GM12878 (cell line): ENCODE measurements at regions not wholly inside any gene's neighbourhood (a gene's known extent, or its start where the extent isn't known, plus 50 kb on each side); places are given as distances from the start of the nearest gene placed in this dataset.

Experiments used
- ATAC-seq: fragments of 200-7000 bp; cut with Tn5 transposase; 3 replicates; pipeline ENCODE4 v1.9.1; 2020; ENCODE audit warnings: mild to moderate bottlenecking, moderate library complexity
- BruUV-seq: library from RNA; stranded (reverse); fragments of 400-500 nt; replicated peaks from 2 replicates; lab custom pipeline; 2021; lab: Mats Ljungman, UMichigan
- CTCF ChIA-PET: fragments of 300-600 bp; sonication (Branson Sonifier 250); formaldehyde crosslinking; extraction: SDS; loops from one replicate; lab custom pipeline; 2021; ENCODE audit warnings: inconsistent platforms; lab: Yijun Ruan, JAX
- POLR2A ChIA-PET: fragments of 350-600 bp; formaldehyde crosslinking; extraction: SDS; loops from one replicate; lab custom pipeline; 2021; ENCODE audit warnings: inconsistent platforms; lab: Charles Lee
- RAD21 ChIA-PET: fragments of 300-600 bp; sonication (Branson Sonifier 250); formaldehyde crosslinking; loops from one replicate; lab custom pipeline; 2023; ENCODE audit warnings: antibody characterized with exemption; ENCODE audit not compliant: unreplicated experiment; lab: Charles Lee
- SMC1A ChIA-PET: fragments of 300-600 bp; sonication (Branson Sonifier 250); formaldehyde crosslinking; loops from one replicate; lab custom pipeline; 2023; ENCODE audit not compliant: unreplicated experiment, uncharacterized antibody; lab: Charles Lee
- DNase-seq: peaks from one replicate; pipeline ENCODE4 v3.0.0-alpha.2; 2011; ENCODE audit warnings: low read depth, low spot score
- FAIRE-seq: peaks from 3 replicates; lab custom pipeline; 2011; peaks lifted over from hg19 to GRCh38; lab: Jason Lieb, UNC
- H2AFZ ChIP-seq: 2 replicates; pipeline ENCODE4 v1.6.0; 2011; ENCODE audit warnings: low read depth, low read length, control low read depth; ENCODE audit not compliant: control insufficient read depth
- H3K27ac ChIP-seq: 2 replicates; pipeline ENCODE4 v1.5.1; 2011; ENCODE audit warnings: control low read depth; ENCODE audit not compliant: control insufficient read depth, insufficient read depth
- H3K27me3 ChIP-seq, 2 experiments: replicated peaks in 1 of 2; 2 replicates each; pipeline versions ENCODE4 v1.6.0 to v1.6.1; 2011; ENCODE audit warnings: low read length in 1 of 2; ENCODE audit not compliant: control insufficient read depth in 2 of 2, insufficient read depth in 2 of 2
- H3K36me3 ChIP-seq, 2 experiments: 2 replicates each; pipeline ENCODE4 v1.5.1; 2011; ENCODE audit warnings: low read length in 1 of 2; ENCODE audit not compliant: control insufficient read depth in 2 of 2, insufficient read depth in 2 of 2
- H3K4me1 ChIP-seq: 2 replicates; pipeline ENCODE4 v1.6.1; 2011; ENCODE audit warnings: mild to moderate bottlenecking, low read length, moderate library complexity, mixed read lengths; ENCODE audit not compliant: control insufficient read depth, insufficient read depth
- H3K4me2 ChIP-seq: 2 replicates; pipeline ENCODE4 v1.6.0; 2011; ENCODE audit warnings: control low read depth; ENCODE audit not compliant: control insufficient read depth, insufficient read depth
- H3K4me3 ChIP-seq: fragments of 200-600 bp; sonication (generic); 2 replicates; pipeline ENCODE4 v1.5.1; 2016
- H3K79me2 ChIP-seq: 2 replicates; pipeline ENCODE4 v1.6.0; 2011; ENCODE audit warnings: low read length; ENCODE audit not compliant: control insufficient read depth, insufficient read depth
- H3K9ac ChIP-seq: 2 replicates; pipeline ENCODE4 v1.8.0; 2011; ENCODE audit warnings: low read length, control low read depth, mixed read lengths; ENCODE audit not compliant: control insufficient read depth, insufficient read depth
- H3K9me3 ChIP-seq: replicated peaks from 3 replicates; pipeline ENCODE4 v1.5.1; 2011; ENCODE audit warnings: mild to moderate bottlenecking, low read length; ENCODE audit not compliant: control insufficient read depth, insufficient read depth
- H4K20me1 ChIP-seq: 2 replicates; pipeline ENCODE4 v1.6.0; 2011; ENCODE audit not compliant: control insufficient read depth, insufficient read depth
- ASH2L ChIP-seq: fragments of 300-600, 200-600 bp; sonication (generic); IDR thresholded peaks from 2 replicates; pipeline ENCODE4 v1.6.1; 2017; ENCODE audit warnings: low read depth, mild to moderate bottlenecking, borderline replicate concordance
- GATAD2B ChIP-seq: fragments of 450-650 bp; conservative IDR thresholded peaks from 2 replicates; pipeline ENCODE4 v1.6.1; 2017; ENCODE audit warnings: low read depth, mild to moderate bottlenecking, moderate library complexity
- MLLT1 ChIP-seq: fragments of 450-650 bp; IDR thresholded peaks from 2 replicates; pipeline ENCODE4 v1.6.1; 2016; ENCODE audit warnings: mild to moderate bottlenecking
- PBX3 ChIP-seq: IDR thresholded peaks from 2 replicates; pipeline ENCODE4 v1.6.1; 2011; ENCODE audit warnings: mild to moderate bottlenecking, low read depth, low read length, moderate library complexity; ENCODE audit not compliant: insufficient replicate concordance
- POU2F2 ChIP-seq: IDR thresholded peaks from 3 replicates; pipeline ENCODE4 v1.6.1; 2011; ENCODE audit warnings: low read depth, mild to moderate bottlenecking, low read length, borderline replicate concordance
- RBBP5 ChIP-seq: fragments of 200-600 bp; sonication (generic); conservative IDR thresholded peaks from 2 replicates; pipeline ENCODE4 v1.6.1; 2016
- SREBF1 ChIP-seq: IDR thresholded peaks from 2 replicates; pipeline ENCODE4 v1.6.1; 2012; ENCODE audit warnings: mild to moderate bottlenecking, low read length
- ZNF274 ChIP-seq: IDR thresholded peaks from one replicate; pipeline ENCODE4 v1.8.0; 2011; ENCODE audit not compliant: insufficient read length, insufficient read depth
- WGBS: methylation state at CpG from one replicate; pipeline ENCODE4 v1.1.6; 2016; ENCODE audit warnings: low lambda C conversion rate; ENCODE audit not compliant: insufficient replicate concordance, insufficient coverage; ENCODE audit errors: missing lambda C conversion rate; 5-methylcytosine and 5-hydroxymethylcytosine counted together
- in situ Hi-C: fragments of 300-500 bp; cut with MboI; formaldehyde crosslinking; loops from 9 replicates; pipeline ENCODE4 v1.14.3; 2018; ENCODE audit warnings: mixed read lengths
- intact Hi-C: fragments of 100-400 bp; cut with micrococcal nuclease; formaldehyde crosslinking; loops from one replicate; pipeline ENCODE4 v1.14.2; 2022; ENCODE audit not compliant: unreplicated experiment
- TF ChIP-seq, protein P1 (sequence below): IDR thresholded peaks from 2 replicates; pipeline ENCODE4 v1.6.1; 2011; ENCODE audit warnings: borderline replicate concordance, low read depth, mild to moderate bottlenecking, moderate library complexity, low read length; ENCODE audit not compliant: insufficient read depth, poor library complexity, severe bottlenecking

DNA sequence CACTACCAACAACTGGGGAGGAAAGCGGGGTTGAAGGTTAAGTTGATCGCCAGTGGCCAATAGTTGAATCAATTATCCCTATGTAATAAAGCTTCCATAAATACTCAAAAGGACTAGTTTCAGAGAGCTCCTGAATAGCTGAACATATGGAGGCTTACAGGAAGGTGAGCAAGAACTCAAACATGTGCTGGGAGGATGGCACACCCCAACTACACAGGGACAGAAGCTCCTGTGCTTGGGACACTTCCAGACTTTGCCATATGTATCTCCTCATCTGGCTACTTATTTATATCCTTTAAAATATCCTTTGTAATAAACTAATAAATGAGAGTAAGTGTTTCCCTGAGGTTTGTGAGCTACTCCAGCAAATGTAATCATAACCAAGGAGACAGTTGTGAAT, 115.7 kb downstream of the HNMT start:
- H3K79me2 ChIP-seq = no peaks in the 10 kb centered on the region
- H3K36me3 ChIP-seq = no peaks in the 10 kb centered on the region
- H4K20me1 ChIP-seq = no peaks in the 10 kb centered on the region
- TF ChIP-seq PBX3 (no peak), ASH2L (no peak)
- DNase-seq (no peak), FAIRE-seq (no peak), ATAC-seq (no peak)
- H3K9ac ChIP-seq = no peak overlapping the region
- H3K27me3 ChIP-seq = no peaks in the 10 kb centered on the region
- ChIA-PET CTCF (interaction anchor here (0.9 kb wide), 1 partner anchor 10 kb away, joined by 3 read pairs; no protein-coding TSS in a partner anchor), SMC1A (interaction anchor here (0.8 to 0.9 kb wide), 2 partner anchors 12 to 42 kb away, joined by 3 read pairs; no protein-coding TSS in a partner anchor), POLR2A (no interaction called here), RAD21 (interaction anchor here (1.1 kb wide), 1 partner anchor 168 kb away, joined by 3 read pairs; no protein-coding TSS in a partner anchor)
- no peak overlapping the region for H3K4me3 ChIP-seq
- H3K4me2 ChIP-seq = no peak overlapping the region
- in situ Hi-C loops (loop anchor here (10.0 kb wide), 1 partner anchor 165 kb away; no protein-coding TSS in a partner anchor), intact Hi-C loops (no loop called here)
- no peak overlapping the region for H2AFZ ChIP-seq
- WGBS = 65% methylated on average over 2 of the region's 2 CpGs
- H3K4me1 ChIP-seq = no peaks in the 10 kb centered on the region
- H3K27ac ChIP-seq = no peak overlapping the region
- H3K9me3 ChIP-seq = no peaks in the 10 kb centered on the region
- no TSS peak for BruUV-seq

GRCh38 chr2:138081225-138082073, 117.2 kb downstream of the HNMT start:
- Histone ChIP-seq H3K36me3 (no peaks in the 10 kb centered on the region), H3K27ac (no peak overlapping the region), H3K9me3 (no peaks in the 10 kb centered on the region), H3K4me3 (no peak overlapping the region), H4K20me1 (no peaks in the 10 kb centered on the region), H2AFZ (no peak overlapping the region), H3K4me2 (no peak overlapping the region), H3K79me2 (no peaks in the 10 kb centered on the region), H3K4me1 (no peaks in the 10 kb centered on the region), H3K27me3 (no peaks in the 10 kb centered on the region), H3K9ac (no peak overlapping the region)
- FAIRE-seq = no peak
- ChIA-PET CTCF (interaction anchor here (0.9 to 1.4 kb wide), 2 partner anchors 9 to 134 kb away, joined by 3 read pairs; no protein-coding TSS in a partner anchor), RAD21 (interaction anchor here (1.1 kb wide), 1 partner anchor 169 kb away, joined by 3 read pairs; no protein-coding TSS in a partner anchor), POLR2A (no interaction called here), SMC1A (interaction anchor here (0.8 to 0.9 kb wide), 3 partner anchors 9 to 14 kb away, joined by 3 read pairs; no protein-coding TSS in a partner anchor)
- intact Hi-C loops (no loop called here), in situ Hi-C loops (loop anchor here (10.0 kb wide), 1 partner anchor 167 kb away; no protein-coding TSS in a partner anchor)
- WGBS = 49% methylated on average over 8 of the region's 8 CpGs
- no peak for DNase-seq
- no TSS peak for BruUV-seq
- ATAC-seq = no peak
- TF ChIP-seq GATAD2B (no peak), RBBP5 (no peak), ZNF274 (no peak), MLLT1 (no peak), PBX3 (no peak), POU2F2 (no peak), SREBF1 (no peak)
- TF ChIP-seq, protein P1, sequence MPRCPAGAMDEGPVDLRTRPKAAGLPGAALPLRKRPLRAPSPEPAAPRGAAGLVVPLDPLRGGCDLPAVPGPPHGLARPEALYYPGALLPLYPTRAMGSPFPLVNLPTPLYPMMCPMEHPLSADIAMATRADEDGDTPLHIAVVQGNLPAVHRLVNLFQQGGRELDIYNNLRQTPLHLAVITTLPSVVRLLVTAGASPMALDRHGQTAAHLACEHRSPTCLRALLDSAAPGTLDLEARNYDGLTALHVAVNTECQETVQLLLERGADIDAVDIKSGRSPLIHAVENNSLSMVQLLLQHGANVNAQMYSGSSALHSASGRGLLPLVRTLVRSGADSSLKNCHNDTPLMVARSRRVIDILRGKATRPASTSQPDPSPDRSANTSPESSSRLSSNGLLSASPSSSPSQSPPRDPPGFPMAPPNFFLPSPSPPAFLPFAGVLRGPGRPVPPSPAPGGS = no peak
